ENCODE measurements at regions not wholly inside any gene's neighbourhood (a gene's known extent, or its start where the extent isn't known, plus 50 kb on each side); places are given as distances from the start of the nearest gene placed in this dataset.

DNA sequence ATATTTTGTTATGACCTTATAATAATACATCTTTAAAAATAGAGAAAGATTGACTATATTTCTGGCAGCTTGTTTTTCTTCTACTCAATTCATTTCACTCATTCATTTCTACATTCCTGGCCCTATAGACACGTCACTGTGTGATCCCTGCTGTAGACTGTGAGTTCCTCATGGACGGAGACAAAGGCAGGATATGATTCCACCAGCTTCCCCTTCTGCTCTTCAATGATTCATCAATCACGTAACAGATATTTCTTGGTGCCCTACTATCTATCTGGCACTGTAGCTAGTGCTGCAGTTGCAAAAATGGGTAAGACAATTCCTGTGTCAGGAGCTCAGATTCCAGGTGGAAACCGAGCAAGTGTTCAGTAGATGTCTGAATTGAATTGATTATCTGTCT, 415.0 kb downstream of the SFMBT2 start:
- H4K20me1 ChIP-seq (ENCODE audit: insufficient read depth, low read length), result no peaks in the 10 kb centered on the region
- H3K36me3 ChIP-seq (ENCODE audit: insufficient read depth, low read length), result no peaks in the 10 kb centered on the region
- H3K27ac ChIP-seq (ENCODE audit: low read depth, low read length), result no peak overlapping the region
- H3K4me3 ChIP-seq (ENCODE audit: insufficient read depth, low read length), result no peak overlapping the region
- H3K27me3 ChIP-seq (ENCODE audit: insufficient read depth, low read length), result no peaks in the 10 kb centered on the region
- TF ChIP-seq, protein P1, sequence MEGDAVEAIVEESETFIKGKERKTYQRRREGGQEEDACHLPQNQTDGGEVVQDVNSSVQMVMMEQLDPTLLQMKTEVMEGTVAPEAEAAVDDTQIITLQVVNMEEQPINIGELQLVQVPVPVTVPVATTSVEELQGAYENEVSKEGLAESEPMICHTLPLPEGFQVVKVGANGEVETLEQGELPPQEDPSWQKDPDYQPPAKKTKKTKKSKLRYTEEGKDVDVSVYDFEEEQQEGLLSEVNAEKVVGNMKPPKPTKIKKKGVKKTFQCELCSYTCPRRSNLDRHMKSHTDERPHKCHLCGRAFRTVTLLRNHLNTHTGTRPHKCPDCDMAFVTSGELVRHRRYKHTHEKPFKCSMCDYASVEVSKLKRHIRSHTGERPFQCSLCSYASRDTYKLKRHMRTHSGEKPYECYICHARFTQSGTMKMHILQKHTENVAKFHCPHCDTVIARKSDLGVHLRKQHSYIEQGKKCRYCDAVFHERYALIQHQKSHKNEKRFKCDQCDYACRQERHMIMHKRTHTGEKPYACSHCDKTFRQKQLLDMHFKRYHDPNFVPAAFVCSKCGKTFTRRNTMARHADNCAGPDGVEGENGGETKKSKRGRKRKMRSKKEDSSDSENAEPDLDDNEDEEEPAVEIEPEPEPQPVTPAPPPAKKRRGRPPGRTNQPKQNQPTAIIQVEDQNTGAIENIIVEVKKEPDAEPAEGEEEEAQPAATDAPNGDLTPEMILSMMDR (IDR thresholded peaks at IDR 0.05; ENCODE audit: extremely low read depth, low read depth, low read length), result no peak
- H2AFZ ChIP-seq (ENCODE audit: low read length), result no peak overlapping the region
- H3K79me2 ChIP-seq (ENCODE audit: insufficient read depth, low read length), result no peaks in the 10 kb centered on the region
- no peaks in the 10 kb centered on the region for H3K4me1 ChIP-seq (ENCODE audit: insufficient read depth, low read length)
- H3K4me2 ChIP-seq (ENCODE audit: insufficient read depth, low read length), result no peak overlapping the region
- H3K9me3 ChIP-seq (ENCODE audit: low read depth, low read length), result no peaks in the 10 kb centered on the region
- DNase-seq (ENCODE audit: insufficient read length, low spot score, missing footprints), result no peak

DNA sequence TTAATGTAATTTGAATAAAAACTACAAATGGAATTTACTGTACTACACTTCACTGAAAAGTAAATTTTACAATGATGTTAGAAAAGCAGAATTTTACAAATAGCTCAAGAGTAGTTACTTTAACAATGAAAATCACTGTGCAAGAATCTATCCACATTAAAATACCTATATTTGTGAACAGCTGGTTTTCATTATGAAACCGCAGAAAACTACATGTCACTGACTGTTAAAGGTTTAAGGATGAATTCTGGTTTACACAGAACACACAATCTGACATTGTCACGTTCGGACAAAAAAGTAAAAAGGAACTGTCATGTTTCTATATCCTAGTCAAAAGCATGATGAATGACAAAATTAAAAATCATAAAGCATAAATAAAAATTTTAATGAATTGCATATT, 415.3 kb upstream of the PRKCQ start:
- no peaks in the 10 kb centered on the region for H4K20me1 ChIP-seq (ENCODE audit: insufficient read depth, low read length)
- DNase-seq (ENCODE audit: insufficient read length, low spot score, missing footprints), result no peak

DNA sequence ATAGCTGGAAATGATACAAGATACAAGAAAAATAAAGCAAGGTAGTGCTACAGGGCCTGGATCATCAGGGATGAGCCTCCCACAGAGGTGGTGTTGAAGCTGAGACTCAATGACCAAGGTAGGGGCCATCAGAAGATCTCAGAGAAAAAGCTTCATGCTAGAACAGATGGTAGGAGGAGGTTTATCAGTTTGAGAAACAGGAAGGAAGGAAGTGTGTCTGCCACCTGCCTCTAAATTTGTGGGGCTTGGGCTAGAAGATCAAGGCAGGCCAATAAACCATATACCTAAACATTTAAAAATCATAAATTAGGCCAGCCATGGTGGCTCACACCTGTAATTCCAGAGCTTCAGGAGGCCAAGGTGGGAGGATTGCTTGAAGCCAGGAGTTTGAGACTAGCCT, 410.8 kb upstream of the PRKCQ start:
- Histone ChIP-seq H3K4me1 (ENCODE audit: insufficient read depth, low read length) (no peaks in the 10 kb centered on the region), H3K4me3 (ENCODE audit: insufficient read depth, low read length) (no peak overlapping the region), H3K27me3 (ENCODE audit: insufficient read depth, low read length) (no peaks in the 10 kb centered on the region), H3K79me2 (ENCODE audit: insufficient read depth, low read length) (no peaks in the 10 kb centered on the region), H2AFZ (ENCODE audit: low read length) (no peak overlapping the region), H3K9me3 (ENCODE audit: low read depth, low read length) (no peaks in the 10 kb centered on the region), H3K4me2 (ENCODE audit: insufficient read depth, low read length) (no peak overlapping the region), H3K27ac (ENCODE audit: low read depth, low read length) (no peak overlapping the region), H4K20me1 (ENCODE audit: insufficient read depth, low read length) (no peaks in the 10 kb centered on the region), H3K36me3 (ENCODE audit: insufficient read depth, low read length) (no peaks in the 10 kb centered on the region)
- no peak for DNase-seq (ENCODE audit: insufficient read length, low spot score, missing footprints)
- TF ChIP-seq, protein P1 (IDR thresholded peaks at IDR 0.05; ENCODE audit: extremely low read depth, low read depth, low read length), result no peak

More for the DNA sequence above, 415.3 kb upstream of the PRKCQ start:
- Histone ChIP-seq H3K9me3 (ENCODE audit: low read depth, low read length) (no peaks in the 10 kb centered on the region), H3K4me2 (ENCODE audit: insufficient read depth, low read length) (no peak overlapping the region), H3K27ac (ENCODE audit: low read depth, low read length) (no peak overlapping the region), H3K4me1 (ENCODE audit: insufficient read depth, low read length) (no peaks in the 10 kb centered on the region), H3K36me3 (ENCODE audit: insufficient read depth, low read length) (no peaks in the 10 kb centered on the region), H3K27me3 (ENCODE audit: insufficient read depth, low read length) (no peaks in the 10 kb centered on the region), H2AFZ (ENCODE audit: low read length) (no peak overlapping the region), H3K4me3 (ENCODE audit: insufficient read depth, low read length) (no peak overlapping the region), H3K79me2 (ENCODE audit: insufficient read depth, low read length) (no peaks in the 10 kb centered on the region)
- TF ChIP-seq, protein P1 (IDR thresholded peaks at IDR 0.05; ENCODE audit: extremely low read depth, low read depth, low read length), result no peak

DNA sequence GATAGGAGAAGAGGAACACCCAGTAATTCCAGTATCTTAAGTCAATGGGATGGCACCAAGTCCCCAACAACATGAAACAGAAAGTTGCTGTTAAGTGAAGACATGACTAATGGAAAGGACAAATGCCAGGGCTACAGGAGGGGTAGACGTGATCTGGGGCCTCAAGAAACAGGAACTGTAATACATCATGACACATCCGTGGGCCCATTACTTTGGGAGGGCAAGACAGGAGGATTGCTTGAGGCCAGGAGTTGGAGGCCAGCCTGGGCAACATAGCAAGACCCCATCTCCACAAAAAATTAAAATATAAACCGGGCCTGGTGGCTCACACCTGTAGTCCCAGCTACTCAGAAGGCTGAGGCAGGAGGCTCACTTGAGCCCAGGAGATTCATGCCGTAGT, 408.6 kb upstream of the PRKCQ start:
- Histone ChIP-seq H3K27me3 (ENCODE audit: insufficient read depth, low read length) (no peaks in the 10 kb centered on the region), H3K79me2 (ENCODE audit: insufficient read depth, low read length) (no peaks in the 10 kb centered on the region), H3K27ac (ENCODE audit: low read depth, low read length) (no peak overlapping the region), H4K20me1 (ENCODE audit: insufficient read depth, low read length) (no peaks in the 10 kb centered on the region), H3K4me3 (ENCODE audit: insufficient read depth, low read length) (no peak overlapping the region), H3K9me3 (ENCODE audit: low read depth, low read length) (no peaks in the 10 kb centered on the region), H2AFZ (ENCODE audit: low read length) (no peak overlapping the region), H3K4me2 (ENCODE audit: insufficient read depth, low read length) (no peak overlapping the region), H3K4me1 (ENCODE audit: insufficient read depth, low read length) (no peaks in the 10 kb centered on the region), H3K36me3 (ENCODE audit: insufficient read depth, low read length) (no peaks in the 10 kb centered on the region)
- DNase-seq (ENCODE audit: insufficient read length, low spot score, missing footprints), result no peak
- TF ChIP-seq, protein P1 (IDR thresholded peaks at IDR 0.05; ENCODE audit: extremely low read depth, low read depth, low read length), result no peak

Measured in osteoblast (primary cell).